DLD1 (cell line): ENCODE measurements at regions not wholly inside any gene's neighbourhood (a gene's known extent, or its start where the extent isn't known, plus 50 kb on each side); places are given as distances from the start of the nearest gene placed in this dataset.

Experiments used
- in situ Hi-C: cut with HindIII; loops from 2 replicates; pipeline ENCODE4 v1.10.0; 2017; ENCODE audit warnings: low sequenced_read_pairs

DNA sequence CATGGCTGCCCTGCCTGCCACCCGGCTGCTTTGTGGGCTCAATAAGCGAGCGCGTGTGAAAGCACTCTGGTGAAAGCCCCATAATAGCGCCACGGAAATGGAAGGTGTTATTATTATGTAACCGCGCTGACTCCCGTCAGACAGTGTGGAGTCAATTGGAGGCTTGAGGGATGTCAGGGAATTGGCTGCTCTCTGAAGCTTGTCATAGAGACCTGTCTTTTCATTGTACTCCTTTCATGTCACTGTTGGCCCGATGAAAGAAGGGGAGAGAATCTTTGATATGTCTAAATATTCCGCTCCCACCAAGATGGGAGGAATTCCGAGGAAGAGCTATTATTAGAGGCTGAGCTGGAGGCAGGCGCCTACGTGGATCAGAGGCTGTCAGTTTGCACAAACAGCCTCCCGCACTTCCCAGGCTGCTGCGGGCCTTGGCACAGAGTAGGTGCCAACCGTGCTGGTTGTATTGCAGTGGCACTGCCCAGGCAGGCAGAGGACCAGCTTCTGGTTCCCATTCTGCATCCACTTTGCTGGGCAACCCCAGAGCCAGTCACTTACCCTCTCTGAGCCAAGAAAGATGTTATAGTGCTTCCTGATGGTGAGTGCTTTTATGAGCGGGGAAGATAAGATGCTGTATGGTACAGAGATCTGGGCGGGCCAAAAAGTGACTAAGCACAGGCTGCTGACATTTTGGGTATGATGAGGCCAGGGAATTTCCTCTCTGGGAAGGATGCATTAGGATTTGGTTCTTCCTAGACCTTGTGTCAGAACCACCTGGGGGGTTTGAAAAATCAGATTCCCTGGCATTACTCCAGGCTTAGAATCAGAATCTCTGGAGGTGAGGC lies 151.4 kb downstream of the RPS24 start:
- in situ Hi-C loops = no loop called here

DNA sequence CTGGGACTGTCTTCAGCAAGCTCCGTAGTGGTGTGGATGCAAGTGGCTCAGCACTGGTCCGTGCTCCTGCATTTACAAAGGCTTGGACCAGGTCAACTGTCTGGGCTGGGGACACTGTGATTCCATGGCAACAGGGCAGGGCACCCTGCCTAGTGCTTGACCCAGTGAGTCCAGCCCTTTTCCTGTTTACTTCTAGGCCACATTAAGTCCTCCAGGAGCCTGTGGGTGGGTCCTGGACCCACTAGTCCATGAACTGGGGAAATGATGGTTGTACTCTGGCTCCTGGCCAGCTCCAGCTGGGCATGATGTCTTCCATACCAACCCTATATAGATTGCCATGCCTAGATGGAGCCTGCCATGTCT lies 152.0 kb downstream of the RPS24 start:
- in situ Hi-C loops = no loop called here

DNA sequence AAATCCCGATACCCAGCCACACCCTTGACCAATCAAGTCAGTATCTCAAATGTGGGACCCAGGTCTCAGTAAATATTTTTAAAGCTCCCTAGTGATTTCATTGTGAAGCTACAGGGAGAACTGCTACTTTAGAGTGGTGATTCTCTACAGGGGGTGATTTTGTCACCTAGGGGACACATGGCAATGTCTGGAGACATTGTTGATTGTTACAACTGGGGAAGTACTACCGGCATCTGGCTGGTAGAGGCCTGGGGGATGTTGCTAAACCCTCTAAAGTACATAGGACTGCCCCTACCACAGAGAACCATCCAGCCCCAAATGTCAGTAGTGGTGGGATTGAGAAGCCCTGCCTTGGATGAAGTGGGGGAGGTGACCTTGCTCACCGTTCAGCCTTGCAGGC lies 152.9 kb downstream of the RPS24 start:
- in situ Hi-C loops = no loop called here

- in situ Hi-C loops = no loop called here
Observed at GRCh38 chr10:78187371-78187770, 153.7 kb downstream of the RPS24 start.

- in situ Hi-C loops = no loop called here
Observed at GRCh38 chr10:78188446-78188845, 154.8 kb downstream of the RPS24 start.

GRCh38 chr10:78190051-78190825 lies 156.6 kb downstream of the RPS24 start:
- in situ Hi-C loops = no loop called here

- in situ Hi-C loops = no loop called here
Observed at GRCh38 chr10:78191301-78191700, 157.6 kb downstream of the RPS24 start.

- in situ Hi-C loops = no loop called here
Observed at GRCh38 chr10:78193189-78193588, 159.5 kb downstream of the RPS24 start.

DNA sequence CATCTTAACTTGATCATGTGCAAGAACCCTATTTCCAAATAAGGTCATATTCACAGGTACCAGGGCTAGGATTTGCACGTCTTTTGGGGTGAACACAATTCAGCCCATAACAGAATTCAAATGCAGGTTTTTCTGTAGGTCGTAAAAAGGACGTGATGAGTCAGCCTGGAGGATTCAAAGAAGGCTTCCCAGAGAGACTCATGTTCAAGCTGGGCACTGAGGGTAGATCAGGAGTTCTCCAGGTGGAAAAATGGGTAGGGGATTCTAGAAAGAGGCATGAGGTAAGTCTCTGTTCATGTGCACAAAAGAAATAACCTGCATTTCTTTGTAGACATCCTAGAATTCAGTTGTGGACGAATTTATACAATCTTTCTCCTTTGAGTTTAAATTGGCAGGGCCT lies 160.4 kb downstream of the RPS24 start:
- in situ Hi-C loops = no loop called here

GRCh38 chr10:78194539-78195402 lies 161.1 kb downstream of the RPS24 start:
- in situ Hi-C loops = no loop called here

DNA sequence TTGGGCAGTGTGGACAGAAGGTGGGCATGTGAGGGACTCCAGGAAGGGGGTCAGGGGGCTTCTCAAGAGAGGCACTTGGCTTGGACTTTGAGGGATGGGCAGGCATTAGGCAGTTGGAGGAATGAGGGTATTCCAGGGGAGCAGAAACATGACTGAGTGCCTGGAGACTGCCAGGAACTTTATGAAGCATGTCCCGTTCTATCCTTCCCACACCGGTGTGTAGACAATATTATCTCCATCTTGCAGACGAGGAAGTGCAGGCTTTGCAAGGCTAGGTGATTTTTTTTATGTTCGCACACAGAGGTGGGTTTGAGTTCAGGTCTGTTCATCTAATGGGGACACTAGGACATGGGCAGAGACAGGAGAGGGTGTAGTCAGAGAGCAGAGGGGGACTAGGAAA lies 162.7 kb downstream of the RPS24 start:
- in situ Hi-C loops = no loop called here

DNA sequence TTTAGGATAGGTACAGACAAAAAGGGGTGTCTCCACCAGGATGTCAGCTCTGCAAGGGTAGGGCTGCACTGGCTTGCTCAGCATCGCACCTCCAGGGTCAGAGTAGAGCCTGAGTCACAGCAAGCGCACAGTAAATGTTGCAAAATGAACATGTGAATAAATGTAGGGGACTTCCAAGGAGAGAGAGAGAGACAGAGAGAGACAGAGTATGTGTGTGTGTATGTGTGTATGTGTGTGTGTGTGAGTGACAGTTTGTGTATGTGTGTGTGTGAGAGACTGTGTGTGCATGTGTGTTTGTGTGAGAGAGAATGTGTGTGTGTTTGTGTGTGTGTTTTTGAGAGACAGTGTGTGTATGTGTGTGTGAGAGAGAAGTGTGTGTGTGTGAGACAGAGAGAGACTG lies 163.3 kb downstream of the RPS24 start:
- in situ Hi-C loops = no loop called here

GRCh38 chr10:78197628-78198272 lies 164.1 kb downstream of the RPS24 start:
- in situ Hi-C loops = no loop called here

- in situ Hi-C loops = no loop called here
Observed at GRCh38 chr10:78199005-78199725, 165.5 kb downstream of the RPS24 start.

- in situ Hi-C loops = no loop called here
Observed at GRCh38 chr10:78199759-78200158, 166.1 kb downstream of the RPS24 start.

DNA sequence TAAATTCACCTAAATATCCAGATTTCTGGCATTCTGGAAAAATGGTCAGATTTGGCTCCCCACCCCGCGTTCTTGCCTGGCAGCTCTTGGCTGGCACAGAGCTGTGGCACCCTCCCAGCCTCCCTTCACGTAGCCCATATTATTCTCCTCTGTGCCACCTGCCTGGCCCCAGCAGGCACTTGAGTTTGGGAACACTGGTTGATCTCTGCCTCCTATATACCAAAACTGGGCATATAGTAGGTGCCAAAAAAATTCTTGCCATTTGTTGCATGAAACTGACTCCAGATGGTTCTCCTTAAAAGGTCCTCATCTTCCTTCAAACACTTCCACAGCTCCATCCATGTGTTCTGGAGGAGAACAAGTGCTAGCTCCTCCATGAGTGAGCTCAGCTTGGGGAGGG lies 167.0 kb downstream of the RPS24 start:
- in situ Hi-C loops = no loop called here

DNA sequence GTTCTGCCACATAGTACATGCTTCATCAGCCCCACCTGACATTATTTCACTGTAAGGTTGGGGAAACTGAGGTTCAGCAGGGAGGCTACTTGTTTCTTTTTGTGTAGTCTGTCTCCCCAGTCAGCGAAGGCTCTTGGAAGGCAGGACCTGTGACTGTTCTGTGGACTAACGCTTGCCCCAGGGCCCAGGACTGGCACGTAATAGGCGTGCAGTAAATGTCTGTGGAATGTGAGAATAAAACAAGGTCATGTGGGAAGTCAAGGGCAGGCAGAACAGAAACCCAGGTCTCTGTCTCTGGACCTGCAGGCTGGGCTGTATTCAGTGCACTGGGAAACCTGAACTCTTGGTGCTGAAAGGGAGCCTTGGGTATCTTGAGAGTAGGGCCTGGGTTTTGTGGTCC lies 168.7 kb downstream of the RPS24 start:
- in situ Hi-C loops = no loop called here

- in situ Hi-C loops = no loop called here
Observed at GRCh38 chr10:78203915-78204818, 170.5 kb downstream of the RPS24 start.

GRCh38 chr10:78205457-78206016 lies 171.9 kb downstream of the RPS24 start:
- in situ Hi-C loops = no loop called here
